HepG2 (cell line): ENCODE measurements at regions not wholly inside any gene's neighbourhood (a gene's known extent, or its start where the extent isn't known, plus 50 kb on each side); places are given as distances from the start of the nearest gene placed in this dataset.

Experiments
- TGIF2 ChIP-seq: IDR thresholded peaks from 2 replicates; pipeline ENCODE4 v1.6.1; 2016; ENCODE audit warnings: control low read depth, missing compliant biosample characterization
- ZMYM4 ChIP-seq: sonication (generic); formaldehyde crosslinking; IDR thresholded peaks from 2 replicates; pipeline ENCODE4 v1.8.1; 2023; ENCODE audit warnings: mild to moderate bottlenecking, missing genetic modification reagents
- ZNF205 ChIP-seq: IDR thresholded peaks from 2 replicates; pipeline ENCODE4 v1.6.1; 2018; ENCODE audit warnings: missing biosample characterization, missing genetic modification reagents
- ZNF777 ChIP-seq: sonication (generic); formaldehyde crosslinking; IDR thresholded peaks from 2 replicates; pipeline ENCODE4 v1.4.0; 2020; ENCODE audit warnings: missing genetic modification reagents
- TF ChIP-seq, protein P1 (sequence below), 2 experiments: fragments of 450-650 bp in 1 of 2; sonication (generic) in 1 of 2; formaldehyde crosslinking in 1 of 2; IDR thresholded peaks; 2 replicates each; pipeline versions ENCODE4 v1.6.1 to v1.8.0; 2016 to 2022; ENCODE audit warnings: antibody characterized with exemption in 1 of 2, mild to moderate bottlenecking in 1 of 2, missing genetic modification reagents in 1 of 2
- TF ChIP-seq, protein P2 (sequence below): sonication (generic); formaldehyde crosslinking; IDR thresholded peaks from 2 replicates; pipeline ENCODE4 v1.4.0; 2020; ENCODE audit warnings: missing genetic modification reagents, mild to moderate bottlenecking, borderline replicate concordance

DNA sequence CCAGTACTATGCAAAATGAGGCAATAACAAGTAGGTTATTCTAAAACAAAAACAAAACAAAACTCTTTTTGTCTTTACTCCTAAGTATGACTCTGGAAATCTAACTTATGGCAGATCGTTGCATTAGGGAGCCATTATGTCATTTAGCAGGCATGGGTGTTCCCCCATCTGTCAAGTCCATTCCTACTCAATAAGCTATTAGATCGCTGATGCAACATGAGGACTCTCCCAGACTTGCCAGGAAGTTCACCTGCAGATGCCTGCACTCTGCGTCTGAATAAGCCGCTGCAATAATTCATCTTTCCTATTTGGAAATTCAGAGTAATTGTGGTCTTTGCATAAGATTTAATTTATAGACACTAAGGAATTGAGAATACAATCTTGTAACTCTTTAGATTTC is 585.0 kb downstream of the KIF4B start (continued):
- TF ChIP-seq, protein P1, sequence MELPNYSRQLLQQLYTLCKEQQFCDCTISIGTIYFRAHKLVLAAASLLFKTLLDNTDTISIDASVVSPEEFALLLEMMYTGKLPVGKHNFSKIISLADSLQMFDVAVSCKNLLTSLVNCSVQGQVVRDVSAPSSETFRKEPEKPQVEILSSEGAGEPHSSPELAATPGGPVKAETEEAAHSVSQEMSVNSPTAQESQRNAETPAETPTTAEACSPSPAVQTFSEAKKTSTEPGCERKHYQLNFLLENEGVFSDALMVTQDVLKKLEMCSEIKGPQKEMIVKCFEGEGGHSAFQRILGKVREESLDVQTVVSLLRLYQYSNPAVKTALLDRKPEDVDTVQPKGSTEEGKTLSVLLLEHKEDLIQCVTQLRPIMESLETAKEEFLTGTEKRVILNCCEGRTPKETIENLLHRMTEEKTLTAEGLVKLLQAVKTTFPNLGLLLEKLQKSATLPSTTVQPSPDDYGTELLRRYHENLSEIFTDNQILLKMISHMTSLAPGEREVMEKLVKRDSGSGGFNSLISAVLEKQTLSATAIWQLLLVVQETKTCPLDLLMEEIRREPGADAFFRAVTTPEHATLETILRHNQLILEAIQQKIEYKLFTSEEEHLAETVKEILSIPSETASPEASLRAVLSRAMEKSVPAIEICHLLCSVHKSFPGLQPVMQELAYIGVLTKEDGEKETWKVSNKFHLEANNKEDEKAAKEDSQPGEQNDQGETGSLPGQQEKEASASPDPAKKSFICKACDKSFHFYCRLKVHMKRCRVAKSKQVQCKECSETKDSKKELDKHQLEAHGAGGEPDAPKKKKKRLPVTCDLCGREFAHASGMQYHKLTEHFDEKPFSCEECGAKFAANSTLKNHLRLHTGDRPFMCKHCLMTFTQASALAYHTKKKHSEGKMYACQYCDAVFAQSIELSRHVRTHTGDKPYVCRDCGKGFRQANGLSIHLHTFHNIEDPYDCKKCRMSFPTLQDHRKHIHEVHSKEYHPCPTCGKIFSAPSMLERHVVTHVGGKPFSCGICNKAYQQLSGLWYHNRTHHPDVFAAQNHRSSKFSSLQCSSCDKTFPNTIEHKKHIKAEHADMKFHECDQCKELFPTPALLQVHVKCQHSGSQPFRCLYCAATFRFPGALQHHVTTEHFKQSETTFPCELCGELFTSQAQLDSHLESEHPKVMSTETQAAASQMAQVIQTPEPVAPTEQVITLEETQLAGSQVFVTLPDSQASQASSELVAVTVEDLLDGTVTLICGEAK (IDR thresholded peaks at IDR 0.05) = no peak
- TF ChIP-seq, protein P1 (CRISPR knock-in tag; IDR thresholded peaks at IDR 0.05) = no peak
- TF ChIP-seq TGIF2 (CRISPR knock-in tag) = no peak
- TF ChIP-seq ZMYM4 (CRISPR knock-in tag) = no peak
- TF ChIP-seq ZNF205 (CRISPR knock-in tag) = no peak
- TF ChIP-seq ZNF777 = no peak
- TF ChIP-seq, protein P2, sequence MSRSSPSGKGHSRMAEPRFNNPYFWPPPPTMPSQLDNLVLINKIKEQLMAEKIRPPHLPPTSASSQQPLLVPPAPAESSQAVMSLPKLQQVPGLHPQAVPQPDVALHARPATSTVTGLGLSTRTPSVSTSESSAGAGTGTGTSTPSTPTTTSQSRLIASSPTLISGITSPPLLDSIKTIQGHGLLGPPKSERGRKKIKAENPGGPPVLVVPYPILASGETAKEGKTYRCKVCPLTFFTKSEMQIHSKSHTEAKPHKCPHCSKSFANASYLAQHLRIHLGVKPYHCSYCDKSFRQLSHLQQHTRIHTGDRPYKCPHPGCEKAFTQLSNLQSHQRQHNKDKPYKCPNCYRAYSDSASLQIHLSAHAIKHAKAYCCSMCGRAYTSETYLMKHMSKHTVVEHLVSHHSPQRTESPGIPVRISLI = no peak
